ENCODE measurements at regions not wholly inside any gene's neighbourhood (a gene's known extent, or its start where the extent isn't known, plus 50 kb on each side); places are given as distances from the start of the nearest gene placed in this dataset.
"Not testable (repeated sequence)": the region's sequence is repeated elsewhere in the genome, so short reads cannot be mapped to it uniquely, and the experiment has no call there.

- DNase-seq, result no peak
Observed at GRCh38 chr1:166511761-166512160, 327.5 kb upstream of the POGK start.

- DNase-seq, result no peak
Observed at GRCh38 chr1:166514067-166514466, 325.2 kb upstream of the POGK start.

DNA sequence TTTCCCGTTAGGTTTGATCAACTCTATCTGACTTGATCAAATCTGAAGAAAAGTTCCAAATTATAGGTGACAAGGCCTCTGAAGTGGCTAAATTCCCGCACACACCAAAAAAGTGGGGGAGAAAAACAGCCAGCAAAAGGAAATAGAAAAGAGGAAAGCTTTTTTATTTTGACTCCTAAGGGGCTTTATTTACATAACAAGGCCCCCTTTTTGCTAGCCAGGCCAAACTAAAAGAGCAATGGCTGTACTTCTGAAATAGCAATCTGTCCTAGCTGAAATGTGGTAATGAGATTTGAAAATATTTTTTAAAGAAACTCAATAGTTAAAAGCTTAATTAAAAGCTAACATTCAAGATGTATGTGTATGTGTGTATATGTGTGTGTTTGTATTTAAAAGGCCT, 311.5 kb upstream of the POGK start:
- DNase-seq, result no peak

DNA sequence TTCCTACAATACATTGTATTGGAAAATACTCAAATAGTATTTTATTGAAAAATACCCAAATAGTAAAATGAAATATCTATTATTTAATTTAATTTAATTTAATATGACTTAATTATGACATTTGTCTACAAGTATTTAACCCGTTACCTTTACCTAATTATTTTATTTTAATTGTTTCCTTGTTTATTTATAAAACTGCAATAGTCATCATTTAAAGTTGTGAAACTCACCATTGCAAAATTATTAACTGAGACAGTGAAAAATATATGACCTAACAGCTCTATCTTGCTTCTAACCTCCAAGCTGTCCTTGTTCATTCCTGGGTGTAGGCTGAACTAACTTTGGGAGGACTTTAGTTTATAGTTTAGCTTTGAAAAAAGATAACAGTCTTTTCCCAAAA, 300.6 kb upstream of the POGK start:
- DNase-seq, result no peak

- no peak for DNase-seq
Observed at GRCh38 chr1:166544036-166544435, 295.2 kb upstream of the POGK start.

- DNase-seq, result no peak
Observed at GRCh38 chr1:166544561-166544960, 294.7 kb upstream of the POGK start.

GRCh38 chr1:166552706-166553105, 286.6 kb upstream of the POGK start:
- no peak for DNase-seq

- DNase-seq, result no peak
Observed at GRCh38 chr1:166570954-166571353, 268.3 kb upstream of the POGK start.

GRCh38 chr1:166573199-166573598, 266.1 kb upstream of the POGK start:
- DNase-seq, result no peak

DNA sequence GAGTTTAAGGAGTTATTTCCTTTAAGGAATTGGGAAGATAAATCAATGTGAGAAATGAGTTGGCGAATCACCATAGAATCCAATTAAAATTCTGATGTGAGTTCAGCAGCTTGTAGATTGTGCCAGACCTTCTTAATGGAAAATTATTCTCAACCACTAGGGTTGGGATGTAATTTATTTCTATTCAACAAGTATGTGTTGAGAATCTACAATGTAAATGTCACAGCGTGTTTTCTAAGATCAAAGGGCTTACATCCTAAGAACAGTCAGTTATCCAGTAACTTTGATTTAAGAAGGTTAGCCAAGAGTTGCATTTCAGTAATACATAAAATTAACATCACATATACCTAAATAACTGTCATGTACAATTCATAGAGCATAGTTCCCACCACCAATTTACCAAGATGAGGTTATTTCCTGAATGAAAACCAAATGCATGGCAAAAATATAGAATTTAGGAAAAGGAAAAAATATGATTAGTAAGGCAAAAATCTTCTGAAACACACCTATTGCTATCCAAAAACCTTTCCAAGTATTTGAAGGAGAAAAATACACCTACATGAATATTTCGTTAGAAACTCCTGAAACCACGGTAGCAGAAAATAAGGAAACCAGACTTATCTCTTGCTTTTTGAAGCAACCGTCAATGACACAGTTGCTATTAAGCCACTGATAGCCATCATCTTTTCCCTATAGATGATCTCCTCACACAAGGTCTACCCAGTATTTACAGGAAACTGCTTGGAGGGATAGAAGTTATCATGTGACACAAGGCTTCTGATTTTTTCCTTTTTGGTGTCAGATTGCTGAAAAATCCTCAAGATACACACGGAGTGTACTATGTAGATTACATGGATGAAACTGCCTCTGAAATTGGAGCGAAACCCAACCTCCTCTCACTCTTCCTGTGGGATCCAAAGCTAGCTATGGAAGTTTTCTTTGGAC, 259.4 kb upstream of the POGK start:
- no peak for DNase-seq

- no peak for DNase-seq
Observed at GRCh38 chr1:166588741-166589140, 250.5 kb upstream of the POGK start.

- no peak for DNase-seq
Observed at GRCh38 chr1:166590161-166590560, 249.1 kb upstream of the POGK start.

GRCh38 chr1:166594646-166595045, 244.6 kb upstream of the POGK start:
- no peak for DNase-seq

DNA sequence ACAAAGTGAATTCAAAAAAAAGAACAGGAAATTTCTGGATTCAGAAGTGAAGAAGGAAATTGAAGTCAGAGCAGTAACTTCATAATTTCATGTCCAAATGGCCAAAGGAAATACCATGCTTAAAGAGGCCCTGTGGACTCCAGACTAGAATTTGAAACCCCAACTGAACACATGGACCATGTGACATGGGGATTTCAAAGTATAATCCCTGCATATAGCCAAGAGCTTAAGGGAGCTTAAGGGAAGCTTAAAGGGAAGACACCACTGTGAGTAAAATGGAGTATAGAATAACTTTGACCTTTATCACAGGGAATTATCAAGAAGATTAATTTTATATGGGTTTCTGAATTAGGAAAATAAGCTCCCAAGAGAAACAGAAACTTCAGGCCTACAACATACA, 241.8 kb upstream of the POGK start:
- no peak for DNase-seq

DNA sequence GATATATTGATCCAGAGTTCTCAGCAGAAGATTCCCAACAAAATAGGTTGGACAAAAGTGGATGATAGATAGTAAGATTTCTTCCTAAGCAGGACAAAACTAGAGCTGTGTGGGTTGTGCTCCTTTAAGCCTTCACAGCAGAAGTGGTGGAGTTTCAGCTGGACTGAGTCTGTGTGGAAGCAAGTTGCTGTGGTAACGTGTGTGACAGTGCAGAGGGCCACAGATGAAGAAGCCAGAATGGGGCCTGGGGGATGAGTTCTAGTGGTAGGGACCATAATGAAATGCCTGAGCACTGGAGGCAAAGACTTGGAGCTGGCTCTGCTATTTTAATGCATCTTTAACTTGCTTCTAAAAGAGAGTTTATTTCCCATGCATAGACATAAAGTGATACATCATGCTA, 238.7 kb upstream of the POGK start:
- DNase-seq, result no peak

- no peak for DNase-seq
Observed at GRCh38 chr1:166601650-166602278, 237.5 kb upstream of the POGK start.

DNA sequence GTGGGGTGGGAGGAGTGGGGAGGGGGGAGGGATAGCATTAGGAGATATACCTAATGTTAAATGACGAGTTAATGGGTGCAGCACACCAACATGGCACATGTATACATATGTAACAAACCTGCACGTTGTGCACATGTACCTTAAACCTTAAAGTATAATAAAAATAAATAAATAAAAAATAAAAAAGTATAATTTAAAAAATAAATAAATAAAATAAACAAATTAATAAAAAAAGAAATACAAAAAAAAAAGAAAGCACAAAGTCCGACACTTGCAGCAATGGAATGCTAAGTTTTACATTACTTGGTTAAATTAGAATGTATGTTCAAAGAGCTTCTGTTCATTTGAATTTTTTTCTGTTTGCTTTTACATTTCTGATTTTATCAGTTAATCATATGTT, 236.5 kb upstream of the POGK start:
- not testable (repeated sequence) for DNase-seq

GRCh38 chr1:166603296-166603695, 236.0 kb upstream of the POGK start:
- no peak for DNase-seq

DNA sequence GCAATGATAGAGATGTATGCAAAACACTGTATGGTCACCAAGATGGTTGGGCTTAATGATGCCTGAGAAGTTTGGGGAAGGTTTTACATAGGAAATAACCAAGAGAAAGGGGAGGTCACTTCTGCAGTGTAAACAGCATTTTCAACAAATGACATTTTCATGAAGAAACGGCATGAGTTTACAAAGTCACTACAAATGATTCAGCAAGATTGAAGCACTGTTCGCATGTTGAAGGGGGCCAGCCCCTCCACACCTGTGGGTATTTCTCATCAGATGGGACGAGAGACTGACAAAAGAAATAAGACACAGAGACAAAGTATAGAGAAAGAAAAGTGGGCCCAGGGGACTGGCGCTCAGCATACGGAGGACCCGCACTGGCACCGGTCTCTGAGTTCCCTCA, 234.1 kb upstream of the POGK start:
- DNase-seq, result no peak

DNA sequence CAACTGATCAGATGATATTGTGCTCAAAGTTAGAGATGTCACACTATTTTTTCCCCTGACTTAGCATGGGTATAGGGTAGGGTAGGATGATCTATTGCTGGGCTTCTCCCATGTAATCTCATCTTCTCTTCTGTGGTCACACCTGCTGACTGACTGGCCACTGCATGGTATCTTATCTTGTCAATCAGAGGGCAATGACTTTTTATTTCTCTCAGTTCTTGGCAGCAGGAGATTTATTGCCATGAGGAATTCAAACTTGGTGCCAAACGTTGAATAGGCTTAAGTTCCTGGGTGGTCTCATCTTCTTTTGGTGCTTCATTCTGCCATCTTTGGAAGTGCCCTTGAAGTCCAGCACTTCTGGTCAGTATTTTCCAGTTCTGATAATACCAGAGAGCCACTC, 226.4 kb upstream of the POGK start:
- no peak for DNase-seq

GRCh38 chr1:166616206-166616605, 223.1 kb upstream of the POGK start:
- no peak for DNase-seq

DNA sequence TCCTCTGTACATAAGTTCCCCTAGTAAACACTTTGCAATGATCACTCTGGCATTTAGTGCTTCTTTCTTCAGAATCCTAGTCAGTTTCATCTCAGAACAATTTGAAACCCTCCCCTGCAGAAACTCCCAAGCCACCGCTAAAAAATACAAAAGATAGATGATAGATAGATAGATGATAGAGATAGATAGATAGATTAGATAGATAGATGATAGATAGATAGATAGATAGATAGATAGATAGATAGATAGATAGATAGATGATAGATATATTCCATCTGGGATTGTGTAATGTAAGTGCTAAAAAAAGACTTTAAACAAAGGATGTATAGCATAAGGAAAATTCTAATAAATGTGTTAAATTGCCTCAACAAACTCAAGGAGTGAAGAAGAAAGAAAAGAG, 212.6 kb upstream of the POGK start:
- no peak for DNase-seq

DNA sequence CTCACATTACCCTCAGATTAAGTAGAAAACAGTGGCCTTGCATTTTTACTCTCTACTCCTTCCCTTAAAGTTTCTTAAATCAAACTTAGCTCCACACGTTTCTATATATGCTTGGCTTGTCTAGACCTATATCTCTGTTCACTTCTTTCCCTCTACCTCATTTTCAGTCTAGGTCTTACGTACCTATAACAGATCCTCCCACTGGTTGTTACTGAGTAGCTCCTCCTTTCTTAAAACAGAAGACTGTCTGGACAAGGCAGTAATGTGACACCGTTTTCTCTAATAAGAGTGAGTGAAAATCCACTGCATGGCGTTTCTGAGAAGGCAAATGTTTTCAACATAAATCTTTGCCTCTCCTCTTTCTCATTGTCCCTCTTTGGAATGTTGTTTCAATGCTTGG, 211.7 kb upstream of the POGK start:
- DNase-seq, result no peak

- DNase-seq, result no peak
Observed at GRCh38 chr1:166628259-166628658, 211.0 kb upstream of the POGK start.

- no peak for DNase-seq
Observed at GRCh38 chr1:166629946-166630345, 209.3 kb upstream of the POGK start.

Data from NCI-H510A (cell line).